Erythroblast (primary cell): ENCODE measurements at regions not wholly inside any gene's neighbourhood (a gene's known extent, or its start where the extent isn't known, plus 50 kb on each side); places are given as distances from the start of the nearest gene placed in this dataset.
A peak's percentile ranks its signal among the peaks of the same experiment; 100 is the strongest.

Experiments used
- DNase-seq, 2 experiments: peaks; one replicate each; lab custom pipeline; 2025; lab: John Stamatoyannopoulos, UW
- GATA1 ChIP-seq: IDR thresholded peaks from 2 replicates; pipeline ENCODE4 v1.6.1; 2011; ENCODE audit warnings: low read depth, mild to moderate bottlenecking, control low read depth, low read length, moderate library complexity
- POLR2A ChIP-seq: IDR thresholded peaks from 2 replicates; pipeline ENCODE4 v1.6.1; 2011; ENCODE audit warnings: mild to moderate bottlenecking, low read length

DNA sequence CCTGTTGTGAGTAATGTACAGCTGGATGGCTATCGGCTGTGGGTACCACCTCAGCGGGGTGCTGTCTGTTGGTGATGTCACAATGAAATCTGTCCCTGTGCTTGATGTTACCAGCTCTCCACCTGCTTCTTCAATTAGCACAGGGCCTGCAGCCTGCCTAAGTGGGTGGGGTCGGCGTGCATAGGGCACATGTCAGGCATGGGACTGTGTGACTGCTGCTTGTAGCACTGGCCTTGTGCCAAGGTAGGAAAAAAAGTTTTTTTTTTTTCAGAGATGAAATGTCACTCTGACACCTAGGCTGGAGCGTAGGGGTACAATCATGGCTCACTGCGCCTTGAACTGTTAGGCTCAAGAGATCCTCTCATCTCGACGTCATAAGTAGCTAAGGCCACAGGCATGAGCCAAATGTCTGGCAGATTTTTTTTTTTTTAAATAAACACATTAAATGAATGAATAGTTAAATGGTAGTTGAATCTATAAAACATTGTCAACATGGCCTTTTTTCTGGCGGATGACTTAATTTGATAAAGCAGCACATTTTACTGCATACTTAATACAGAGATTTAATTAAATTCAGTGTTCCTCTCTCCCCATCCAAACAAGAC is 222.5 kb downstream of the NXNL2 start:
- DNase-seq: no peak
- no peak for TF ChIP-seq POLR2A
- no peak for TF ChIP-seq GATA1

DNA sequence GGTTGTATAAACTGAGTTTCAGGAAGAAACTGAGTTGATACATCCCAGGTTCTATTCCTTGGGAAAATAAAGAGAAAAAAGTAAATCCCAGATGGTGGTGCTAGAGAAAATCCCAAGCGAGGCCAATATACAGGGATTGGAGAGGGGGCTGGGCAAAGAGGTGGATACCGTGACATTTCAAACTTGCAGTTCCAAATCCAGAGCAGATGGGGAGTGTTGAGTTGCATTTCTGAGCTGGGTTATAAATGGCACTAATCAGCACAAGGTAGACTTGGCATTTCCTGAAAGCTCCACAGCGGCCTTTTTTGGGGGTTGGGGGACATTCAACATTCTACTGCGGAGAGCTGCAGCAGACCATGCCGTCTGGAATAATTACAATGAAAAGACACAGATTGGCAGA is 224.4 kb downstream of the NXNL2 start:
- DNase-seq: no peak
- no peak for TF ChIP-seq GATA1
- TF ChIP-seq POLR2A: no peak

DNA sequence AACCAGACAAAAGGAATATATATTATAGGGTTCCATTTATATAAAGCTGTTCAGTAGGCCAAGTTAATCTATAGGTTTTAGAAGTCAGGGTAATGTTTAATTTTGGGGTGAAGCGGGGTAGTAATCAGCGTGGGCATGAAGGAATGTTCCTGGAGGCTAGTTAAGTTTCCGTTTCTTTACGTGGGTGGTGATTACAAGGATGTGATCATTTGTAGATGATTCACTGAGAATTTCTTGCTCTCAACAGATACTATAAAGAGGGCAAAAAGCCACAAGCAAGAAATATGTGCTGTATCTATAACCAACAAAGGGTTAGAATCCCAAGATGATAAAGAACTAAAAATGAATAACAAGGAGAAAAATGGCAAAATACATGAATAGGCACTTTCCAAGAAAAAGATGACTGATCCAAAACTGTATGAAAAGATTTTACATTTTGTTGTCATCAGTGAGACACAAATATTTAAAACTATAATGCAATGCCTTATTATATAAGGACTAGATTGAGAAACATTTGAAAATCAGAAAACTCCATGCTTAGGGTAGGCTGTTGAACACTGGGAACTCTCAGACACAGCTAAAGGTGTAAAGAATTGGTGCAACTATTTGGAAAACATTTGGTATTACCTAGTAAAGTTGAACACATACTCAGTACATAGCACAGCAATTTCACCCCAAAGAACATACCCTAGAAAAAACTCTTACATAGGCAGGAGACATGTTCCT is 224.3 kb upstream of the S1PR3 start:
- DNase-seq: no peak
- TF ChIP-seq GATA1: no peak

DNA sequence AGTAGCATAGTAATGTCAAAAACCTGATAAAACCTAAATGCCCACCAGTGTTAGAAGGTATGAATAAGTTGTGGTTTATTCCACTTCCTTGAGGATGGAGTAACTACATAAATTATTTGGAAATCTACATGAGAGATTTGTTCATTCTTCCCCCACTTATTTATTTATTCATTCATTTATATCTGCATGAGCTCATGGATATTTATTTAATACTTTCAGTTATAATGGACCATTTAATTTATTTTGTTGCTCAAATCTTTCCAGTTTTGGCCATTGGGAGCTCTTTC is 223.8 kb upstream of the S1PR3 start:
- TF ChIP-seq POLR2A (no peak), GATA1 (no peak)
- no peak for DNase-seq

DNA sequence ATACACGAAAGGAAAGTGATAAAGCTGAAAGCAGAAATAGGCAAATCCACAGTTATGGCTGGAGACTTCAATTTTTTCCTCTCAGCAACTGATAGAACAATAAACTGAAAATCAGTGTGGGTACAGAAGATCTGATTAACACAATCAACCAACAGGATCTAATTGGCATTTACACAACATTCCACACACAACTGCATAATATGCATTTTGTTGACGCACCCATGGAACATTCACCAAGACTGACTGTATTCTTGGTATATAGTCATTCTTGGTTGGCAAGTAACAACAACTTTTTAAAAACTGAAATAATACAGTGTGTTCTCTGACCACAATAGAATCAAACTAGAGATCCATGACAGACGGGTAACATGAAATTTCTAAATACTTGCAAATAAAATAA is 218.7 kb upstream of the S1PR3 start:
- no peak for DNase-seq
- TF ChIP-seq POLR2A (no peak), GATA1 (no peak)

DNA sequence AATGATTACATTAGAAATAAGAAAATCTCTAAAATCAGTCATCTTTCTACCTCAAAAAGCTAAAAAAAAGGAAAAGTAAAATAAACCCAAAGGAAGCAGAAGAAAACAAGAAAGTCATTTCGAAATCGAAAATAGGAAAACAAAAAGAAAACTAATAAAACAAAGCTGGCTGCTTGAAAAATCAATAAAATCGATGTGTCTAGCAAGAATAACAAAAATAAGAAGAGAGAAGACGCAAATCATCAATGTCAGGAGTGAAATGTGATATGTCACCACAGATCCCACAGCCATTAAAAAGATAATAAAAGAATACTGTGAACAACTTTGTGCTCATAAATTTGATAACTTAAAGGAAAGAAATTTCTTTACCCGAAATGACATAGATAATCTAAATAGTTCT is 218.1 kb upstream of the S1PR3 start:
- DNase-seq: no peak
- TF ChIP-seq GATA1 (no peak), POLR2A (no peak)

DNA sequence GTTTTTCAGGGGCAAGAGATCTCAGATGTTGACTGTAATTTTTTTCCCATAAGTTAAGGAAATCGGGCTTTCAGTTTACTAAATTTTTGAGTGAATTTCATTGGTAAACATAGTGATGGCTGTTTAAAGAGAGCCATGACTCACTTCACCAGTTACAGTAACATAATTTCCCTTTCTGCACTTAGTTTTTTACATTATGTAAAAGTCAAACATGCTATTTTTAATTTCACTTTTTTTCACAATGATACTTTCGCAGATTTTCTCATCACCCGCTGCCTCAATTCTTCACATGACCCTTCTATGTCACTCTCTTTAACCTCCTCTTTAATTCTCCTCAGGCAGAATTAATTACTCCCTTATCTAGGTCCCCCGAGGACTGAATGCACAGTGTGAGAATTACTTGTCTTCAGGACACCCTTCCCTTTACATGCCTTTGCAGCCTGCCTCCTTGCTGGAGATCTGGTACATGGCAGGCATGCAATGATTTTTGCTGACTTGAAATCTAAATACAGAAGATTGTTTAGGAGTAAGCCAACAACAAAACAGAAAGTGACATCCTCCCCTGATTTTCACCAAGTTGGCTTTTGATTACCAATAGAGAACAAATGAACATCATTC is 217.5 kb upstream of the S1PR3 start:
- DNase-seq: no peak
- TF ChIP-seq GATA1: no peak
- TF ChIP-seq POLR2A: no peak

DNA sequence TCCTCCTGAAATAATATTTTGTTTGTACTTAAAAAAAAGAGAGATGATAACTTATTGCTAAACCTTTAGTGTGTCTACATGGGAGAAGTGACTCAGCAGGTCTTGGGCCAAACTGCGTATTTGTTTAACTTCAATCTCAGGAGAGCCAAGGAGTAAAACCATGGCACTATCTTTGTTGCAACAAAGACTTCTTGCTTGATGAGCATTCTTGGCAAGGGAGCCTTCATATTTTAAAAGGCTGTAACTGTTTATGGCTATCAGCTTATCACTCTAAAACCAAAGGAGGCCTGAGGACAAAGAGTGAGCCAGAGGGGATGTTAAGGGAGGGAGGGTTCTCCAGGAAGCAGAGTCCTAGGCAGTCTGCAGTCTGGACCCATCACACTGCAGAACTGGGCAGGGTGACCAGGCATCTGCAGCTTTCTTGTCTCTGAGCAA is 216.2 kb upstream of the S1PR3 start:
- no peak for DNase-seq
- TF ChIP-seq POLR2A (no peak), GATA1 (no peak)

DNA sequence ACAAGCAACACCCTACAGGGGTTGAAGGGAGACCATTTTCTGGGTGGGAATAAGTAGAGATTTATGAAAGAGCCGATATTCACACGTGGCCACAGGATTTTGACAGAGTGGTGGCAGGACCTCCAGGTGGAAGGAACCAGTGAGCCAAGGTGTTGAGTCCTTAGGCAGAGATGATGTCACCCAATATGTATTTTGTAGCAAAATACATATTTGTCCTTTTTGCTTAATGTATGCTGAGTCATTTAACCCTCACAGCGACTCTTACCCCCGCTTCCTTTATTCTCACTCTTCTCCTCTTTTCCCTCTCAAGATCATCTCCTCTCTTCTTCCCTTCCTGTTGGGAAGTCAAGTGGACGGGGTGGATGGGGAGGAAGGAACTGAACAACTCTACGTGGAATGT is 215.7 kb upstream of the S1PR3 start:
- no peak for DNase-seq
- TF ChIP-seq GATA1 (no peak), POLR2A (no peak)

DNA sequence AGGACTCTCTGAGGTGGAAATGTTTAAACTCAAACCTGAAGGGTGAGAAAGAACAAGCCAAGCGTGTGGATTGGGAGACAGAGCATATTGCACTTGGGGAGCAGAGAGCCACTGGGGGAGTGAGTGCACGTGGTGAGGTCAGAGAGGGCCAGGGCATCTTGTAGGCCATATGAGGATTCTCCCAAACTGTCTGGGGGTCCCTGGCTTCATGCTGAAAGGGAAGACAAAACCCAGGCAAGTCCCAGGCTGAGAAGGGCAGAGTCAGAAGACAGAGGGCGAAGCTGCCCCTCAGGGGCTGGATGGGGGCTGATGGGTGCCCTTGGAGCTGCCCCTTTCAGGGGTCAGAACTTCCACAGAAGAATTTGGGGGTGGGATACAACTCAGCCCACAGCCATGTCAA is 215.3 kb upstream of the S1PR3 start:
- TF ChIP-seq GATA1 (no peak), POLR2A (no peak)
- no peak for DNase-seq

DNA sequence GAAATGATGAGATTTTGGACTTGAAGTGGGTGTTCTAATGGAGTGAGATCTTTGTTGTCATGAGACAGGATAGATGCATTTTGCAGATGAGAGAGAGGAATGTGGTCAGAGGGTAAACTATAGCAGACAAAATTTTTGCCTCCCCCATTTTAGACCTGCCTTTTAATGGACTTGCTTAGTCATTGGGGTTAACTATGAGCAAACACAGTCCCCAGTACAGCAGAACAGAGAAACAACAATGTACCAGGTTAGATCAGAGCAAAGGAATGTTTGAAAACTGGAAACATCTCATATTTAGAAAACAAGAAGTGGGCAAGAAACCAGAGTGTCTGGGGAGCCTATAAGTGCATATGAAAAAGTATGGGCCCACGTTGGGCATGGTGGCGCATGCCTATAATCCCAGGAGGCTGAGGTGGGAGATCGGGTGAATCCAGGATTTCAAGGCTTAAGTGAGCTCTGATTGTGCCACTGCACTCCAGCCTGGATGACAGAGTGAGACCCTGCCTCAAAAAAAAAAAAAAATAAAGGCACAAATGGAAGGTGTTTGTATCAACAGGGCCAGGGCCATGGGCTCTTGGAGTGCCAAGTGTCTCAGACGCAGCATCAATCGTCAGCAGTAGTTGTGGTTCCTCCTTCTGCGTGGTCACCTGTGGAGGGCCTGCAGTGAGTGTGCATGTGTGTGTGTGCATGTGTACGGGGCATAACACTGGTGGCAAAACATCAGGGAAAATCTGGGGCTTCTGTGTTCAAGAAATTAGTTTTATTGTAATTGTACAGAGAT is 214.4 kb upstream of the S1PR3 start:
- TF ChIP-seq GATA1 (no peak), POLR2A (no peak)
- no peak for DNase-seq

DNA sequence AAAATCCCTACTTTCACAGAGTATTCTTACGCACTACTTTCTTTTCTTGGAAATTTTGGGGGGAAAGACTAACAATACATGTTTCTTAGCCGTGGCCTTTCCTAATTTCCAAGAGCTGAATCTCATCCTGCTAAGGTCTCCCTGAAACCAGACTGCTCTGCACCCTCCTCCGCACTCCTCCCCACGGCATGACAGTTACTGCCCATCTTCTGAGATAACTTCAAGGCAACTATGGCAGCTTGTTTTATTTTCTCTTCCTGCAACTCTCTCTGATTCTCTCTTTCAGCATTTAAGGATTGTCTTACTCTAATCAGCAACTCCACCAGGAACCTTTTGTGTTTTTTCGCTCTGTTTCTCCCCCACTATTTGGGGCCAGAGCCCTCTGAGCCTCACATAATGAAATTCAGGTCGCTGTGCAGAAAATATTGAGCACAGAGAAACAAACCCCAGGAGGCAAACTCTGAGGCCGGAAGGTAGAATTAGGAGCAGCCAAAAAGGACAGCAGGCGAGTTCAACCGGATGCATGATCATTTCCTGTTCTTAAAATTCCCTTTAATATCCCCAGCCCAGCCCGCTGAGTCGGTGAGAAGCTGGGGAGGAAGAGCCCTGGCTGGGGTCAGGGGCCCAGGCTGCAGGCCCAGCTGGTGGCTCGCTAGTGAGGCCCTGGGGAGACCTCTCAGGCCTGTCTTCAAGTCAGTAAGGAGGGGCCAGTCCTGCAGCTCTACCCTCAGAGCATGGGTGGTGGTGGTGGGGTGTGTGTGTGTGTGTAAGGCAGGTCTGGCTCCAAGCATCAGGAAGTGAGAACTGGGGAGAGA is 213.6 kb upstream of the S1PR3 start:
- TF ChIP-seq GATA1 (no peak), POLR2A (no peak)
- no peak for DNase-seq

DNA sequence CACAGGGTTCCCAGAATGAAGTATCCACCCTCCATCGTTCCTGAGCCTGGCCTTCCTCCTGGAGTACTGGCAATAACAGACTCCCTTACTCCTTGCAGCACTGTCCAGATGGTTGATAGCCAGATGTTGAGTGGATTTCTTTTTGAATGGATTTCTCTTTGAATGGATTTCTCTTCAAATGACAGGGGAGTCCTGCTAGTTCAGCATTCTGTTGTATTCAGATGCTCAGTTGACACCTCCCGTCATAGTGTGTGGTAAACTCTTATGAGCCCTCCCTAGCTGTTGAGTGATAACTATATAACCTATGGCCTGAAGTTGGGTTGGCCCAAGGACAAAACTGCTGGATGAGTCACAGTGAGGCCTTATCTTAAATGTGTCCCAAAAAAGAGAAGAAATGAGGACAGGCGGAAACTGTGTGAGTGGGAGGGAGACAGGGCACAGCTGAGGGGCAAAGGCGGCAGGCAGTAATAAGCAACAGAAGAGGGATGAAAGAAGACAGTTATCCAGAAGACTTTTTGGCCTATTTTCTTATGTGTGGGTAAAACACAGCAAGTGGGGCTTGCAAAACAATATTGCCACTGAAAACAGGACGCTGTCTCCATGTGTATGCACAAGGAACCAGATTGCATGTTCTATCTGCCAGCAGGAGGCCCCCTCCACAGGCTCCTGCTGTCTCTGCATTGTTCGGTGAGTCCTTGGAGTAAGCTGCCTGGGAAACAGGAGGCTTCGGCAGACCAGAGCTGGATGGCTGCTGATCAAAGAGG is 209.5 kb upstream of the S1PR3 start:
- peak in 1 of 2 experiments; percentile 3 for DNase-seq
- no peak for TF ChIP-seq POLR2A
- no peak for TF ChIP-seq GATA1
